Naive thymus-derived CD8-positive, alpha-beta T cell (primary cell): ENCODE measurements at regions not wholly inside any gene's neighbourhood (a gene's known extent, or its start where the extent isn't known, plus 50 kb on each side); places are given as distances from the start of the nearest gene placed in this dataset.
A peak's percentile ranks its signal among the peaks of the same experiment; 100 is the strongest.
"Not testable (repeated sequence)": the region's sequence is repeated elsewhere in the genome, so short reads cannot be mapped to it uniquely, and the experiment has no call there.

Source experiments
- ATAC-seq, 2 donors: fragments of 150-1000 bp; cut with Tn5 transposase in 1 of 2; sonication (Bioruptor Pico), chemical (Tn5 transposase) in 1 of 2; 1 replicate in 1 of 2; 2 replicates in 1 of 2; pipeline ENCODE4 v1.10.0; 2021; ENCODE audit warnings: mild to moderate bottlenecking in 2 of 2, moderate library complexity in 2 of 2
- POLR2A ChIA-PET: fragments of 350-600 bp; sonication (Branson Sonifier 250); formaldehyde crosslinking; loops from one replicate; lab custom pipeline; 2021; ENCODE audit warnings: antibody characterized with exemption; lab: Charles Lee
- DNase-seq, 10 donors: peaks; one replicate each; pipeline versions ENCODE4 v3.0.0 to v3.0.0-alpha.2; 2020 to 2022
- H3K27ac Mint-ChIP-seq, 10 donors: one replicate each; pipeline ENCODE4 v1.8.0; 2020 to 2022; ENCODE audit warnings: mild to moderate bottlenecking in 10 of 10, mixed read lengths in 10 of 10, moderate library complexity in 4 of 10, inconsistent platforms in 1 of 10
- H3K27me3 Mint-ChIP-seq, 5 donors: one replicate each; pipeline ENCODE4 v1.8.0; 2021 to 2022; ENCODE audit warnings: mixed read lengths in 5 of 5
- H3K36me3 Mint-ChIP-seq, 3 donors: one replicate each; pipeline ENCODE4 v1.8.0; 2020 to 2022; ENCODE audit warnings: mixed read lengths in 3 of 3, mild to moderate bottlenecking in 2 of 3, inconsistent platforms in 1 of 3
- H3K4me1 Mint-ChIP-seq, 4 donors: one replicate each; pipeline ENCODE4 v1.8.0; 2021 to 2022; ENCODE audit warnings: mixed read lengths in 4 of 4
- H3K4me3 Mint-ChIP-seq, 10 donors: one replicate each; pipeline ENCODE4 v1.8.0; 2020 to 2022; ENCODE audit warnings: mild to moderate bottlenecking in 10 of 10, mixed read lengths in 10 of 10, moderate library complexity in 6 of 10, inconsistent platforms in 1 of 10
- H3K9me3 Mint-ChIP-seq, 9 donors: one replicate each; pipeline ENCODE4 v1.8.0; 2020 to 2022; ENCODE audit warnings: mixed read lengths in 9 of 9, mild to moderate bottlenecking in 3 of 9, inconsistent platforms in 1 of 9, moderate library complexity in 1 of 9

DNA sequence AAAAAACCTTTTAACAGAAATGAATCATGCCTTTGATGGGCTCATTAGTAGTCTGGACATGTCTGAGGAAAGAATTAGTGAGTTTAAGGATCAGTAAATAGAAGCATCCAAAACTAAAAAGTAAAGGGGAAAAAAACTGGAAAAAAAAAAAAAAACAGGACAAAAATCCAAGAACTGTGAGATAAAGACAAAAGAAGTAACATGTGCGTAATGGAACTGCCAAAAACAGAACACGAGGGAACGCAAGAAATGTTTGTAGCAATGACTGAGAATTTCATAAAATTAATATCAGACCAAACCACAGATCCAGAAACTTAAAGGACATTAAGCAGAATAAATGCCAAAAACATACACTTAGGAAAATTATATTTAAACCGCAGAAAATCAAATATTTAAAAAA is 77.4 kb downstream of the MS4A13 start:
- peaks cover 0 to 3% (median 0%) of the 10 kb centered on the region in 5 donors for H3K27me3 Mint-ChIP-seq
- no peak overlapping the region for H3K4me3 Mint-ChIP-seq
- no peak for ATAC-seq
- H3K36me3 Mint-ChIP-seq = peaks cover 0 to 10% (median 0%) of the 10 kb centered on the region in 3 donors
- H3K4me1 Mint-ChIP-seq = no peaks in the 10 kb centered on the region
- H3K9me3 Mint-ChIP-seq = peaks cover 5 to 35% (median 20%) of the 10 kb centered on the region in 9 donors
- POLR2A ChIA-PET = no interaction called here
- no peak for DNase-seq
- no peak overlapping the region for H3K27ac Mint-ChIP-seq

DNA sequence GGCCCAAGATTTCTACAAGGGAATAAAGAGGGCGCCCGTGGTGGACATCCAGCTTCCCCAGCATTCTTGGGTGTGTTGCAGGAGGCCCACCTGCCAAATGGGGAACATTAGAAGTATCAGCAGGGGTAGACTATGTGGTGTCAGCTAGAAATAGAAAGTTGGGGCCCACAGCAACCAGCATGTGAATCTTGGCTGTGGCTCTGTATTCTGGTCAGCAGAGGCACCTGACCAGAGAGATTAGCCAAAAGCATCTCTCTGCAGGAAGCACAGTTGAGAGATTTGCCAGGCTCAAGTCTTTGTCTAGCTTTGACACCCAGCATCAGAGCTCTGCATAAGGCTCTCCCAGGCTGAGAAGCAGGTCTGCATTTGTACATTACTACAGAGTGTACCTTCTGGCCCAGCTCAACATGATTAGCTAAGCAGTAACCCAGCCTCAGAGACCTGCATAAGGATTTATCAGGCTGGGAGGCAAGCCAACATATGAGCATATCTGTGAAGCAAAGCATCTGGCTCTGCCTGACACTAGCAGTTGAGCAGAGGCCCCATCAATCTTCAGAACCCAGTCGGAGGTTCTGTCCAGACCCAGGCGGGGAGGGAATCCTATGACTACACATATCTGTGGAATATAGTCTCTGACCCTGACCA is 79.9 kb downstream of the MS4A13 start:
- POLR2A ChIA-PET = no interaction called here

DNA sequence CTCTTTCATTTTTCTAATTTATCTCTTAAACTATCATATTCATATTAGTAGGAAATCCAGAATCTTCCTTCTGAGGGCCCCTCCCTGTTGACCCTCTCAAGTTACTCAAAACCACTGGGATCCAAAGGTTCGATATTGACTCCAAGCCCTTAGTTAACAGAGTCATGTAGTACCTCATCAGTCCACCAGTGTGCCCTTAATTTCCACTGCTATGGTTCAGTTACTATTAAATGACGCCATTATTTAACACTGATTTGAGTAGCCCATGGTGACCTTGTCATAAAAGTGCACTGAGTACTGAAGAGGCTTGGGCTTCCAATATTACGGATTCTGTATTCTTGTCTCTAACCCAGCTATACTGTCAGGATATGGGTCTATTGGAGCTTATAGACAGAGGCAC is 91.9 kb upstream of the MS4A8 start:
- POLR2A ChIA-PET = no interaction called here
- no peak overlapping the region for H3K4me3 Mint-ChIP-seq
- peaks cover 0 to 6% (median 5%) of the 10 kb centered on the region in 4 donors for H3K4me1 Mint-ChIP-seq
- H3K9me3 Mint-ChIP-seq = no peaks in the 10 kb centered on the region
- H3K27me3 Mint-ChIP-seq = peaks cover 2 to 18% (median 5%) of the 10 kb centered on the region in 5 donors
- H3K36me3 Mint-ChIP-seq = no peaks in the 10 kb centered on the region
- no peak overlapping the region for H3K27ac Mint-ChIP-seq
- ATAC-seq (no peak), DNase-seq (no peak)

More for the DNA sequence above, 79.9 kb downstream of the MS4A13 start:
- Mint-ChIP-seq H3K36me3 (peaks cover 0 to 10% (median 0%) of the 10 kb centered on the region in 3 donors), H3K27me3 (peaks cover 0 to 5% (median 0%) of the 10 kb centered on the region in 5 donors), H3K4me3 (no peak overlapping the region), H3K27ac (no peak overlapping the region), H3K4me1 (no peaks in the 10 kb centered on the region), H3K9me3 (peaks cover 5 to 29% (median 19%) of the 10 kb centered on the region in 9 donors)
- DNase-seq (no peak), ATAC-seq (no peak)

DNA sequence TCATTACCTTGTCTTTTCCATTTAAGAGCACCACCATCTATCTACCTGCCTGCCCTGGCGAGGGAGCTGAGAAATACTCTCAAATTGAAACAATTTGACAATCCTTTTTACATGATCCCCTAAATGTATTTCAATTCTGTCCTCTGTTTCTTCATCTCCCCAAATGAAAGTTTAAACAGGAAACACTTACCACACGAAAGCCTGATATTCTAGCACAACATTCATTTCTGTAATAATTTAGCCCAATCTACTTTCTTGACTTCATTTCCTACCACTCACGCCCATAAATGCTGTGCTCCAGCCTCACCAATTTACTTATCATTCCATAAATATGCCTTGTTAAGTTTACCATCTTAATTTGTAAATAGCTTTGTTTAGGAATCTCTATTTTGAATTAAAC is 89.8 kb upstream of the MS4A8 start:
- Mint-ChIP-seq H3K27me3 (peaks cover 5 to 29% (median 9%) of the 10 kb centered on the region in 5 donors), H3K4me1 (peaks cover 0 to 6% (median 5%) of the 10 kb centered on the region in 4 donors), H3K36me3 (no peaks in the 10 kb centered on the region), H3K9me3 (no peaks in the 10 kb centered on the region), H3K4me3 (no peak overlapping the region), H3K27ac (no peak overlapping the region)
- ATAC-seq (no peak), DNase-seq (no peak)
- POLR2A ChIA-PET = no interaction called here

DNA sequence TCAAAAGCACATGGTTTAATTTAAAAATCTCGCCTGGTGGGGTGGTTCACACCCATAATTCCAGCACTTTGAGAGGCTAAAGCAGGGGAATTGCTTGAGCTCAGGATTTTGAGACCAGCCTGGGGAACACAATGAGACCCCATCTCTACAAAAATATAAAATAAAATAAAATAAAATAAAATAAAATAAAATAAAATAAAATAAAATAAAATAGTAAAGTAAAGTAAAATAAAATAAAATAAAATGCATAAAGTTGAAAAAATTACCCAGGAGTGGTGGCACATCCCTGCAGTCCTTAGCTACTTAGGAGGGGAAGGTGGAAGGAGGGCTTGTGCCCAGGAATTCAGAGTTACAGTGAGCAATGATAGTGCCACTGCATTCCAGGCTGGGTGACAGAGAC is 88.7 kb upstream of the MS4A8 start:
- POLR2A ChIA-PET = no interaction called here
- no peak overlapping the region for H3K4me3 Mint-ChIP-seq
- H3K36me3 Mint-ChIP-seq = no peaks in the 10 kb centered on the region
- DNase-seq = no peak
- H3K4me1 Mint-ChIP-seq = peaks cover 0 to 6% (median 5%) of the 10 kb centered on the region in 4 donors
- H3K9me3 Mint-ChIP-seq = no peaks in the 10 kb centered on the region
- peaks cover 5 to 29% (median 9%) of the 10 kb centered on the region in 5 donors for H3K27me3 Mint-ChIP-seq
- H3K27ac Mint-ChIP-seq = no peak overlapping the region
- ATAC-seq = no peak

DNA sequence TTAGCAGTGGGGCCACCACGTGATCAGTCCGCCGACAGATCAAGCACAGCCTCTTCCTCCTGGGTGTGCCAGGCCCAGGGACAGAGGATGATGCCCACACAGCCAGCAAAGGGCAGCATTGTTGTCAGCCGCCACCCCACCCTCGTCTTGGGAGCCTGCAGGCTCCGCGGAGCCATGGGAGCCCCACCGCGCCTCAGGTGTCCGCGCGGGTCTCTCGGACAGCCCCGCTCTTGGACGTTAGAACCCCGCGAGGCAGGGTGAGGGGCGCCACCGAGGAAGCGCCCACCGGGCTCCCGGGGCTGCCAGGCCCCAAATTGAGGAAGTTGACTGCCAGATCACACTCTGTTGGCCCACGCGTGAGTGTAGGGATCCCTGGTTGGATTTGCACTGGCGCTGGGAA is 83.9 kb upstream of the MS4A8 start:
- POLR2A ChIA-PET = no interaction called here
- Mint-ChIP-seq H3K27me3 (peaks cover under 1 to 23% (median 10%) of the 10 kb centered on the region in 5 donors), H3K36me3 (no peaks in the 10 kb centered on the region), H3K9me3 (no peaks in the 10 kb centered on the region), H3K27ac (no peak overlapping the region), H3K4me3 (no peak overlapping the region), H3K4me1 (peaks cover 0 to 5% (median 2%) of the 10 kb centered on the region in 4 donors)
- DNase-seq (peak in 1 of 10 donors; percentile 50), ATAC-seq (no peak)

DNA sequence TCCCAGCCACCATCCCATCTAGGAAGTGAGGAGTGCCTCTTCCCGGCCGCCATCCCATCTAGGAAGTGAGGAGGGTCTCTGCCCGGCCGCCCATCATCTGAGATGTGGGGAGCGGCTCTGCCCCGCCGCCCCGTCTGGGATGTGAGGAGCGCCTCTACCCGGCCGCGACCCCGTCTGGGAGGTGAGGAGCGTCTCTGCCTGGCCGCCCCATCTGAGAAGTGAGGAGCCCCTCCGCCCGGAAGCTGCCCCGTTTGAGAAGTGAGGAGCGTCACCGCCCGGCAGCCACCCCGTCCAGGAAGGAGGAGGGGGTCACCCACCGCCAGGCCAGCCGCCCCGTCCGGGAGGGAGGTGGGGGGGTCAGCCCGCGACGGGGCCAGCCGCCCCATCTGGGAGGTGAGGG is 77.5 kb upstream of the MS4A8 start:
- ATAC-seq, H3K4me1 Mint-ChIP-seq, H3K9me3 Mint-ChIP-seq, H3K36me3 Mint-ChIP-seq, H3K27ac Mint-ChIP-seq, POLR2A ChIA-PET, DNase-seq, H3K4me3 Mint-ChIP-seq: not testable (repeated sequence)
- H3K27me3 Mint-ChIP-seq = peaks cover 0 to 12% (median 8%) of the 10 kb centered on the region in 5 donors

DNA sequence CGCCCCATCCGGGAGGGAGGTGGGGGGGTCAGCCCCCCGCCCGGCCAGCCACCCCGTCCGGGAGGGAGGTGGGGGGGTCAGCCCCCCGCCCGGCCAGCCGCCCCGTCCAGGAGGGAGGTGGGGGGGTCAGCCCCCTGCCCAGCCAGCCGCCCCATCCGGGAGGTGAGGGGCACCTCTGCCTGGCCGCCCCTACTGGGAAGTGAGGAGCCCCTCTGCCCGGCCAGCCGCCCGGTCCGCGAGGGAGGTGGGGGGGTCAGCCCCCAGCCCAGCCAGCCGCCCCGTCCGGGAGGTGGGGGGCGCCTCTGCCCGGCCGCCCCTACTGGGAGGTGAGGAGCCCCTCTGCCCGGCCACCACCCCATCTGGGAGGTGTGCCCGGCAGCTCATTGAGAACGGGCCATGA is 76.6 kb upstream of the MS4A8 start:
- DNase-seq, H3K4me3 Mint-ChIP-seq, H3K36me3 Mint-ChIP-seq, H3K9me3 Mint-ChIP-seq, ATAC-seq, POLR2A ChIA-PET, H3K27ac Mint-ChIP-seq, H3K4me1 Mint-ChIP-seq: not testable (repeated sequence)
- H3K27me3 Mint-ChIP-seq = peaks cover 0 to 12% (median 6%) of the 10 kb centered on the region in 5 donors

DNA sequence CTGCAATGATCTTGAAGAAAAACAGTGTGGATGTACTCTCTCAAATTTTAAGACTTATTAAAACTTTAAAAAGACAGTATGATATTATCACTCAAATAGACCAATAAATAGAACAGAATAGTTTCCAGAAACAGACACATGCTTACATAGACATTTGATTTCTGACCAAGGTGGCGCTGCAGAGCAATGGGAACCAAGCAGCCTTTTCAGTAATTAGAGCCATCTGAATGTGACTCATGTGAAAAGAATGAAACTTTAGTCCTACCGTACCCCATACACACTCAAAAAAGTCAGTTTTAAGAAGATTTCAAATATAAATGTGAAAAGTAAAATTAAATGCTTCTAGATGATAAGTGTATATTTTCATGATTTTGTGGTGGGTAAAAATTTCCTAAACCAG is 74.2 kb upstream of the MS4A8 start:
- Mint-ChIP-seq H3K4me3 (no peak overlapping the region), H3K27ac (no peak overlapping the region), H3K9me3 (peaks cover 0 to 4% (median 0%) of the 10 kb centered on the region in 9 donors), H3K4me1 (no peaks in the 10 kb centered on the region), H3K27me3 (peaks cover 0 to 9% (median 0%) of the 10 kb centered on the region in 5 donors), H3K36me3 (no peaks in the 10 kb centered on the region)
- no peak for DNase-seq
- no peak for ATAC-seq
- POLR2A ChIA-PET = no interaction called here

DNA sequence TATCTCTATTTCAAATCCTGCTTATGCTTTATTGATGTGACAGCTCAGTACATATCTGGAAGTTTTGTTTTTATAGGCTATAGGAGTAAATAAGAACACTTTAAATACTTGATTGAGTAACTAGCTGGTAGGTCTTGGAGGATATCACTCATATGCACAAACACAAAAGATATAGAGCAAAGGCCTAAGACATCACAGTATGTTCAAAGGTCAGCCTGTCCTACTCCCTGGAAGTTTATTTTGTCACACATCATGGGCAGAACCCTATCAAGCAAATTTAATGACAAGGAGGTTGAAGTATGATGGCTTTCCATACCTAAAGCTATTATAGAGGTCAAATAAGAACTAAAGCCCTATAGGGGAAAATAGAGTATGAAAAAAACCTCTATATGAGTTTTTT is 70.0 kb upstream of the MS4A8 start:
- Mint-ChIP-seq H3K9me3 (peaks cover 0 to 6% (median 0%) of the 10 kb centered on the region in 9 donors), H3K4me3 (no peak overlapping the region), H3K27ac (no peak overlapping the region), H3K36me3 (peaks cover 0 to 6% (median 0%) of the 10 kb centered on the region in 3 donors), H3K4me1 (peaks cover 0 to 26% (median 0%) of the 10 kb centered on the region in 4 donors), H3K27me3 (peaks cover 4 to 25% (median 9%) of the 10 kb centered on the region in 5 donors)
- ATAC-seq (no peak), DNase-seq (no peak)
- POLR2A ChIA-PET = no interaction called here

DNA sequence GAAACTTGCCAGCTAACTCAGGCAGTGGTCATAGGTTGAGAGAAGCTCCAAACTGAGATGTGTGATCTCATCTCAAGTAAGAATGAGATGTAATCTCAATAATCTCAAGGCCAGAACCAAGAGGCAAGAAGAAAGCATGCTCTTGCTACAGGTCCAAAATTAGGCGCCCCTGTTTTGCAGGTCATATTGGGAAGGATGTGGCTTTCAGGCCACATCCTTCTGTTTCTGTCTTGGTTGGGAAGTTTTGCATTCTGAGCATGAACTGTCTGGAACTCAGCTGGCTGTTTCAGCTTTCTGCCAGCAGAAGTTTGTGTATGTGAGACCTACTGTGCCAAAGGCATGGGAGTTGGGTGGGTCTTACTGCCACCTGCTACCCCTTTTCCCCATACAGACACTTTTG is 67.5 kb upstream of the MS4A8 start:
- Mint-ChIP-seq H3K36me3 (peaks cover 0 to 20% (median 2%) of the 10 kb centered on the region in 3 donors), H3K9me3 (peaks cover 0 to 26% (median 8%) of the 10 kb centered on the region in 9 donors), H3K4me3 (no peak overlapping the region), H3K4me1 (peaks cover 0 to 26% (median 0%) of the 10 kb centered on the region in 4 donors), H3K27me3 (peaks cover 12 to 37% (median 17%) of the 10 kb centered on the region in 5 donors), H3K27ac (no peak overlapping the region)
- POLR2A ChIA-PET = no interaction called here
- ATAC-seq (no peak), DNase-seq (no peak)

DNA sequence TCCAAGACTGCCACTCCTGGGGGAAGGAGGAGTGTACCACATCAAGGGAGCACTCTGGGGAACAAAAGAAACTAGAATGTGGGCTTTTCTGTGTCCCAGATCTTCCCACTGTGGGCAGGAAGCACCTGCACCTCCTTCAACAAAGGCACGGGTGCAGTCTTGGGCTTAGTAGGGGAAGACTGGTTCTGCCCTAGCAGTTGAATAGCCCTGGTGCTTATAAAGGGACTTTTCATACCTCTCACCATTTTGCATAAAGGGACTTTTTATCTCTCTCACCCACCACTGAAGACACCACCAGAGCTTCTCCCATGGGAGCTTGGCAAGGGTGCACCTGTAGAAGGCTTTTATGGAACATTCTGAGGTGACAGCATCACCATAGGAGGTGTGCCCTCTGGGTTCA is 65.8 kb upstream of the MS4A8 start:
- no peak for DNase-seq
- POLR2A ChIA-PET = no interaction called here
- peaks cover 0 to 26% (median 0%) of the 10 kb centered on the region in 4 donors for H3K4me1 Mint-ChIP-seq
- peaks cover 0 to 28% (median 8%) of the 10 kb centered on the region in 9 donors for H3K9me3 Mint-ChIP-seq
- ATAC-seq = no peak
- H3K27ac Mint-ChIP-seq = no peak overlapping the region
- H3K4me3 Mint-ChIP-seq = no peak overlapping the region
- H3K36me3 Mint-ChIP-seq = peaks cover 0 to 20% (median 2%) of the 10 kb centered on the region in 3 donors
- peaks cover 16 to 46% (median 22%) of the 10 kb centered on the region in 5 donors for H3K27me3 Mint-ChIP-seq

DNA sequence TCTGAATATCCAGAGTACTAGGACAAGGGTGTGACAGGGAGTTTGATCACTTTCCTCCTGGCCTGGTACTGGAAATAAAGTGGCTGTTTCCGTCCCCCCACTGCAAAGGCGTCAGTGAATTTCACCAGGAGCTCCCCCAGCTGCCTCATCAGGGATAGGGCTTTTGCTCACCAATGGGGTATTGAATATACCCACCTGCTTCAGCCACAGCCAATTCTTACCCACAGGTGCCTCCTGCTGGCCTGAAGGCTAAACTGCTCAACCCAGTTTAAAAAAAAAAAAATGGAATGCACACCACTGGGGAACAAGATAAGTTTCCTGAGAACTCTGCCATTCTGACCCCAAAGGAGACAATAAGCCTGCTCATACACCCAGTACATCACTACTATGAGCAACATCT is 65.3 kb upstream of the MS4A8 start:
- Mint-ChIP-seq H3K36me3 (peaks cover 0 to 20% (median 2%) of the 10 kb centered on the region in 3 donors), H3K4me3 (no peak overlapping the region), H3K4me1 (peaks cover 0 to 26% (median 0%) of the 10 kb centered on the region in 4 donors), H3K27ac (no peak overlapping the region), H3K9me3 (peaks cover 0 to 28% (median 8%) of the 10 kb centered on the region in 9 donors), H3K27me3 (peaks cover 16 to 46% (median 22%) of the 10 kb centered on the region in 5 donors)
- DNase-seq (no peak), ATAC-seq (no peak)
- POLR2A ChIA-PET = no interaction called here
